NOMO-1 (cell line): ENCODE measurements at regions not wholly inside any gene's neighbourhood (a gene's known extent, or its start where the extent isn't known, plus 50 kb on each side); places are given as distances from the start of the nearest gene placed in this dataset.
"Not testable (repeated sequence)": the region's sequence is repeated elsewhere in the genome, so short reads cannot be mapped to it uniquely, and the experiment has no call there.

Source experiments
- DNase-seq, 2 experiments: peaks; one replicate each; lab custom pipeline; 2025; ENCODE audit not compliant: unreplicated experiment in 2 of 2; lab: John Stamatoyannopoulos, UW

DNA sequence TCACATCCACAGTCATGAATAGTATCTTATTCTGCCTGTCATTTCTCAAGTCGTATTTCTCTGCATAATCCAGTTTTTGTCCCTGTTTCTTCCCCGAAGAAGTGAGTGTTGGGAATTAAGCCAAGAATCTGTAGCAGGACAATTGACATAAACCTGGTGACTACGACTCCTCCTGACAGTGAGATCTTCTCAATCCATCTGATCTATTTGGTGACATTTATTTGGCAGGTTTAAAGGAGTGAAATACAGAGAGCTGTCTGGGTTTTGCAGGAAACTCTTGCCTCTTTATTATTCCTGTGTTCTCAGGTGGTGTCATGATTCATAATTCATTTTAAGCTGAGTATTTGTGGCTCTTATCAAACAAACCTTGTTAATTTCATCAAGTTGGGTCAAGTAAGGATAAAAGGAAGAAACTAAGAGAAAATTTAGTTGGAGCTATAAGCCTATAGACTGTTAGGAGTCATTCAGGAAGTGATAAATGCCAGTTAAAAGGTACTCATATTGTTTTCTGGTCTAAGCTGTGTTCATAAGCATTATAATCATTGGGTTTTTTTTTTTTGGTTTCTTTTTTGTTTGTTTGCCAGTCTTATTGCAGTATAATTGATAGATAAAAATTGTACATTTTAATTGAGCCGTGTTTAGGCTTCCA, 95.9 kb upstream of the PCSK1 start:
- no peak for DNase-seq

- no peak for DNase-seq
These were observed 96.5 kb upstream of the PCSK1 start for GRCh38 chr5:96529559-96529958.

DNA sequence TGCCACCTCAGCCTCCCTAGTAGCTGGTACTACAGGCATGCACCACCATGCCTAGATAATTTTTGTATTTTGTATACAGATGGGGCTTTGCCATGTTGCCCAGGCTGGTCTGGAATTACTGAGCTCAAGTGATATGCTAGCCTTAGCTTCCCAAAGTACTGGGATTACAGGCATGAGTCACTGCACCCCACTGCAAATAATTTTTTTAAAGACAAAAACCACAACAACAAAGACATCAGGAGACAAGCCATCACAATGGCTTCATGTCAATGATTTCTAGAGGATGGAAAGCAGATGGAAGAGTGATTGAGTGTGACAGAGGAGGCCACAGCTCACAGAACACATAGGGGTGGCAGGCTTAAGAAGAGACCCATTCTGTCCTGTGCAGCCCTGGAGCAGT, 97.9 kb upstream of the PCSK1 start:
- DNase-seq, result no peak

GRCh38 chr5:96533371-96533770, 100.3 kb upstream of the PCSK1 start:
- no peak for DNase-seq

DNA sequence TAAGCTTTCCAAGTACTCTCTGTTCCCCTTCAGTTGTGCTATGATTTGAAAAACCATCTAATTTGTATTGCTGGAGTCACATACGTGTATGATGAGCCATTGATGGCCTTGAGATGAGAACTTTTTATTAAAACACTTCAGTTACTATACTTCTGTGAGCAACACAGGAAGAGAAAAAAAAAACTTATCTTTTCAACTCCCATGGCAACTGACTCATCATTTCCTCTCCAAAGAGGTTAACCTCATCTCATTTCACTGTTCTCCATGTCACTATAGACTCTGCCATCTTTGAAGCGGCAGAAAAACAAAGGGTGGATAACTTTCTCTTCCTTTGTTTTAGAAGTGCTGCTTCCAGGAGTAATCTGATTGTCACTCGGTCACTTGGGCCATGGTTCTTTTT, 104.3 kb upstream of the PCSK1 start:
- peak; percentile 26 to 83 for DNase-seq

DNA sequence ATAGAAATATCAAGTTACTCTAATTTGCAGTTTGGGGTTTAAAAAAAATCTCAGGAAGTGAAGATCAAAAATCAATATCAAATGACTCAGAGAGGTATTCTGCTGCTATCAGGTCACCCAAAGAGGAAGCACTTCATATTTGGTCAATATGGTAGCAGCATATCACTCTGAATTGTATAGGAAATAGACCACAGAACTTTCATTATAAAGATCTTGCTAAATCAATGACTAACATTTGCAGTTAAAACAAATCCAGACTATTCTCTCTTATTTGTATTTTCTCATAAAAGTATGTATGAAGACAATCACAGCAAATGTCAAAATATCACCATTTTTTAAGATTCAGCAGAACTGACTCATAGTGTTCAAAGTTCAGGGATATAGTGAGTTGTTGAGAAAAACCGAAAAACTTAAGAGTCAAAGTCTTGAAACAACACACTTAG, 105.8 kb upstream of the PCSK1 start:
- peak; percentile 18 to 88 for DNase-seq

DNA sequence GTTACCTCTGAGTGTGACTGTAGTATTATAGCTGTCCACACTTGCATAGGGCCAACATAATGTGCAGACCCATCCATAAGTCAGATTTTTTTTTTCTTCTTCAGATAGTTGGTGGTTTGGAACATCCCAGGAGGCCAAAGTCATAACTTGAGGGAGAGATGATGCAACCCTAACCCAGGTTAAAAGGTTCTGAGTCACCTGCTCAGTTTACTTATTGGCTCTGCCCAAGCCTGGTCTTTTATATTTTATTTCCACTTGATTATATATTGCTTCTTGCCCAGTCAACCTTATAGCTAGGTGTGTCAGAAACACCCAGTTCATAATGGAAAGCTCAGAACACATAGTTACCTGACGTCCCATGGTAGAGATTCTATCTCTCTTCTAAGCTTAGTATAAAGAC, 113.1 kb upstream of the PCSK1 start:
- DNase-seq, result no peak

GRCh38 chr5:96547486-96547885, 114.4 kb upstream of the PCSK1 start:
- DNase-seq, result no peak

- no peak for DNase-seq
These were observed 113.3 kb upstream of the CAST start for GRCh38 chr5:96548905-96549304.

DNA sequence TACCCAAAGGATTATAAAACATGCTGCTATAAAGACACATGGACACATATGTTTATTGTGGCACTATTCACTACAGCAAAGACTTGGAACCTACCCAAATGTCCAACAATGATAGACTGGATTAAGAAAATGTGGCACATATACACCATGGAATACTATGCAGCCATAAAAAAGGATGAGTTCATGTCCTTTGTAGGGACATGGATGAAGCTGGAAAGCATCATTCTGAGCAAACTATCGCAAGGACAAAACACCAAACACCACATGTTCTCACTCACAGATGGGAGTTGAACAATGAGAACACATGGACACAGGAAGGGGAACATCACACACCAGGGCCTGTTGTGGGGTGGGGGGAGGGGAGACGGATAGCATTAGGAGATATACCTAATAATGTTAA, 101.3 kb upstream of the CAST start:
- not testable (repeated sequence) for DNase-seq

GRCh38 chr5:96562614-96563013, 99.6 kb upstream of the CAST start:
- DNase-seq, result no peak

GRCh38 chr5:96563816-96564215, 98.4 kb upstream of the CAST start:
- DNase-seq, result no peak

DNA sequence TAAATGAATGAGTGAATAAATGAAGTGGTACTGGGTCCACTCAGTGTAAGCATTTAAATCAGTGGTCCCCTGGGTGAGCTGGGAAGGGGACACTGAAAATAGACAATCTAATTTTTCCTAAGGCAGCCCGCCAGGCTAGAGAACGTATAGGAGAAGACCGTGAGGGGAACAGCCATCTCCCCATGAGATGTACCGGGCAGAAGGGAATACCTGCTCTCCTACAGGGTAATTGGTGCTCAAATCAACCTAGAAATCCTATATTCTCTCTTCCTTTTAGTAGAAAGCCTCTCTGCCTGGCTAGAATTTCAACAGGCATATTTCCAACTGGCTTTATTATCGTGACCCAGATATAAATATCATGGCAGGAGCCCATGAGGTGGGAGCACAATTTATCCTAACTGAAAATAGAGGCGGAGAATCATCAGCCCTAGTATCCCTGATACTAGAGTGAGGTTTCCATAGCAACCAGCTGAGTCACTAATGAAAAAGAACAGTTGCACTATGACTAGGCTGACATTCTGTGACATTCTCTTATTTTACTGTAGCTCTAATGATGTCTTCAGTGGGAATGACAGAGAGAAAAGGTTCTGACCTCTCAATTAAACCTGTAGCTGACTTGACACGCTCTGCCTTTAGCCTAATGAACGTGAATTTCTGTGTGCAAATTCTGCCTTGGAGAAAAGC, 96.5 kb upstream of the CAST start:
- DNase-seq, result peak in 1 of 2 experiments; percentile 3

DNA sequence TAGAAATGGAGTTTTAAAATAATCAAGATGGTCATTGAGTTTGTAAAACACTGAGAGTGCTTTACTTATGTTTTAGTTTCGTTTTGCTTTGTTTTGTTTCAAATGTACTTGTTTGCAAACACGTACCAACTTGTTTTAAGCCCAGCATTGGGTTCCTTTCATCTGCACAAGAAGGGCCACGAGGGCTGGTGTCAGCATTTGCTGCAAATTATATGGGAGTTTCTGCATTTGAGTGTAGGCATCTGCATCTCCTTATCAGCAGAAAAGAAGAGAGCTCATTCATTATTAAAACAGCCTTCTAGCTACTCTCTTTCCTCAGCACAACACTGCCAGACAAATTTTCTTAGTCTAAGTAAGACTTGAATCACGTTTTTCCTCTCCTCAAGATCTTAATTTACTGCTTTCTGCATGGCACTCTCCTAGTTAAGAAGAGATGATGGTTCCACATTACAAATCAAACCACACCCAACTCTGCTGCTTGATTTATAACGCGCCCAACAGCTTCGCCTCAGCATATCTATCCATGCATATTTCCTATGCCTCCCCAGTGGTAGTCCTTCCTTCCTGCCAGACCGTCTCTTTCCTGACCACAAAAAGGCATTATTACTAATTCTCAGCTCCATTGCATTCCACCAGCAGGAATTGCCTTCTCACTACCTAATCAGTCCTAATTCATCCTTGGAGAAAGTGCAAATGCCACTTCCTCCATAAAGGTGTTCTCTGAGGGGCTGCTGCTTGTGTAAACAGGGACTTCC, 95.2 kb upstream of the CAST start:
- DNase-seq, result no peak

GRCh38 chr5:96569332-96569731, 92.8 kb upstream of the CAST start:
- no peak for DNase-seq

DNA sequence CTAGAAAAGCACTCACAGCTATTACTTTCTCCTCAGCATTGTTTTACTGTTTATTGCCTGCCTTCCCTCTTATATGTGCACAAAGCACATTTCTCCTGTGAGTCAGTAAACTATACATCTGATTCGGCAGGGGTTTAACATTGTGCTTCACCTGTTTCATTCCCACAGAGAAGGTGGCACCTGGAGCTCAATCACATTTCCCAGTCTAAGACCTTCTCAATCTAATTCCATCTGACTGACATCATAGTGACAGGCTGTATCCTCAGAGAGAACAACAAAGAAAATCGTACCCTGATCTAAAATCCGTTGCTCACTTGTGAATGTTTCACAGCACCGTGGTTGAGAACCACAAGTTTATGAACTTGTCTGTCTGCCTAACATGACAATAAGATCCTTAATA, 92.4 kb upstream of the CAST start:
- DNase-seq, result no peak

GRCh38 chr5:96572864-96573512, 89.2 kb upstream of the CAST start:
- DNase-seq, result no peak

GRCh38 chr5:96573513-96573894, 88.7 kb upstream of the CAST start:
- DNase-seq, result no peak

- no peak for DNase-seq
These were observed 85.3 kb upstream of the CAST start for GRCh38 chr5:96576876-96577275.

DNA sequence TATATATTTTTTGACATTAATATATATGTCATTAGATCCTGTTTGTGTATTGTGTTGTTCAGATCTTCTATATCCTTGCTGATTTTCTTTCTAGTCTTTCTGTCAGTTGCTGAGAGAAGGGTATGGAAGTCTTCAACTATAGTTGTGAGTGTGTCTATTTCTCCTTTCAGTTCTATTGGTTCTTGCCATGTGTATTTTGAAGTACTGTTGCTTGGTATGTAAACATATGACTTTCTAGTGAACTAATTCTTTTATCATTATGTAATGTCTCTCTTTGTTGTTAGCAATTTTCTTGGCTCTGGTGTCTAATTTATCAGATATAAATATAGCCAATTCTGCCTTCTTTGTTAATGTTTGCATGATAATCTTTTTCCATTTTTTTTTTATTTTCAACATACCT, 84.3 kb upstream of the CAST start:
- no peak for DNase-seq

DNA sequence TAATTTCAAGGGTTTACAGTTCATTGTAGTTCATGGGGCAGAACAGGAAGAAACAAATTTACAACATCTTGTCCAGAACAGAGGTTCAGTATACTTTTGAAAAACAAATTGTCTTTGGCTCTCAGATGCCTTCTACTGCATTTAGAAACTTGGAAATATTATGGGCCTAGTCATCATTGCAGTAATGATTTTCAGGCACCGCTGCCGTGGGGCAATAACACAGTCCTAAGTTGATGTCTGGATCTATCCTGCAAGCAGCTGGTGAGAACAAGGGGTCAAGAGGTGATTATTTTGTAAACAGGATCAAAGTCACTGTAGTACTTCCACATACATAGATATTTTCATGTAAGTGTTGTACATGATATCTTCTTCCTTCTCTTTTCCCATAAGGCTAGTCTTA, 82.5 kb upstream of the CAST start:
- no peak for DNase-seq
